ENCODE measurements at regions not wholly inside any gene's neighbourhood (a gene's known extent, or its start where the extent isn't known, plus 50 kb on each side); places are given as distances from the start of the nearest gene placed in this dataset.

- no peak for DNase-seq
Observed at GRCh38 chr6:113805811-113806495, 51.2 kb upstream of the MARCKS start.

Data from activated CD4-positive, alpha-beta T cell treated with anti-CD3 and anti-CD28 coated beads, Interleukin-2, Interleukin-6, amounts not matched to agents 100 ng/mL and 50 ng/mL, durations not matched to agents 16 hours and 8 hours (primary cell).